Epithelial cell of esophagus (primary cell): ENCODE measurements at regions not wholly inside any gene's neighbourhood (a gene's known extent, or its start where the extent isn't known, plus 50 kb on each side); places are given as distances from the start of the nearest gene placed in this dataset.
A peak's percentile ranks its signal among the peaks of the same experiment; 100 is the strongest.
"Not testable (repeated sequence)": the region's sequence is repeated elsewhere in the genome, so short reads cannot be mapped to it uniquely, and the experiment has no call there.

Experiments
- DNase-seq: peaks from one replicate; pipeline ENCODE4 v3.0.0; 2010; ENCODE audit warnings: low read depth
- H3K4me3 ChIP-seq: 2 replicates; pipeline ENCODE4 v1.5.1; 2011; ENCODE audit warnings: mild to moderate bottlenecking, low read length, control low read depth
- CTCF ChIP-seq: IDR thresholded peaks from 2 replicates; pipeline ENCODE4 v1.5.1; 2011; ENCODE audit warnings: low read depth, mild to moderate bottlenecking, low read length, control low read depth, inconsistent platforms; ENCODE audit not compliant: insufficient read depth; ENCODE audit errors: missing control alignments

- DNase-seq: peak; percentile 50
- H3K4me3 ChIP-seq: no peak overlapping the region
- peak; percentile 75 for TF ChIP-seq CTCF
Observed at GRCh38 chr9:6106711-6107339, 91.4 kb upstream of the RANBP6 start.

DNA sequence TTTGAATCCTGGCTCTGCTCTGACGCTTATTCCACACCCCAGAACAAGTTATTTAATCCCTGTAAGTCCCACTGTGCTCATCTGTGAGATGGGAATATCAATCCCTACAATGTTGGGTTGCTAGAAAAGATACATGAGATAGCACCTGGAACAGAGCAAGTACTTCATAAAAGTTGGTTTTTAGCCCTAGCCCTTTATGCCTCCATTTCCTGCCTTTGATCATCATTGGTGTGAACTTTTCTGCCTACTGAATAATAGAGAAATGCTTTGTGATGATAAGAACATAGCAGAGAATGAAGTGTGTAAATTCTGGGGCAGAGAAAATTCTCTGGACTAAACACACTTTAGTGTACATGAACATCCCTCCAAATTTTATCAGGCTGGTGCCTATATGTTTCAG lies 90.3 kb upstream of the RANBP6 start:
- TF ChIP-seq CTCF: no peak

GRCh38 chr9:6104406-6104805 lies 89.0 kb upstream of the RANBP6 start:
- peak; percentile 88 for DNase-seq
- not testable (repeated sequence) for H3K4me3 ChIP-seq

More for the DNA sequence above, 90.3 kb upstream of the RANBP6 start:
- no peak for DNase-seq
- H3K4me3 ChIP-seq: no peak overlapping the region

DNA sequence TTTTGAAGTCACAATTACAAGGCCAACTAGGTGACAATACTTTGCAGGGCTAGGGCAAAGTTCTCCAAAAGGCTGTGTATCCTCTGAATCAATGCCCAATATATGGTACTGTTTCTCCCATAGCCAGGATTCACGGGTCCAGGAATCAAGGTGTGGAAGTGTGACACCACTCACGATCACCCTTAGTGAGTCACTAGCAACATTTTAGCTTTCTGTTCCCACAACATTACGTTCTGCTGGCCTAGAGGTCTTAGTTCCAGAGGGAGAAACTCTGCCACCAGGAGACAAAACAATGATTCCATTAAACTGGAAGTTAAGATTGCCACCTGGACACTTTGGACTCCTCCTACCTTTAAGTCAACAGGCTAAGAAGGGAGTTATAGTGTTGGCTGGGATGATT lies 88.5 kb upstream of the RANBP6 start:
- DNase-seq: peak; percentile 55
- H3K4me3 ChIP-seq: not testable (repeated sequence)

GRCh38 chr9:6102336-6102987 lies 87.0 kb upstream of the RANBP6 start:
- H3K4me3 ChIP-seq: not testable (repeated sequence)
- DNase-seq: peak; percentile 99

- not testable (repeated sequence) for DNase-seq, H3K4me3 ChIP-seq
Observed at GRCh38 chr9:6101725-6102124, 86.3 kb upstream of the RANBP6 start.

DNA sequence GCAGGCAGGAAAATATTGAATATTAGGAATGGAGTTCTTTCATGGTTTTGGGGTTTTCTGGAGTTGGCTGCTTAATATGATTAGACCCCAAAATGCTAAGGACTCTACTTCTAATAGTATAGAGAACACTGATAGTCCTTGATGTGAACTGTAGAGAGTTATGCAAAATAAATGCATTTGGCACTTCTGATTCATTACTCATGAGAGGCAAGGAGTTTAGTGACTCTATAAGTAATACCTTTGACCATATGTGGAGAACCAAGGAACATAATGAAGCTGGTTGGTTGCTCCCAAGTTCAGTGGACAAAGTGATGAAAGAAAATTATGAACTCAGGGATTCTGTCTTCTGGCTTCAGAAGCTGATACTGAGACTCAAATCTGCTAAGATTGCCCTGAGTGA lies 83.9 kb upstream of the RANBP6 start:
- peak; percentile 35 for DNase-seq
- not testable (repeated sequence) for H3K4me3 ChIP-seq

- DNase-seq: peak; percentile 73
- no peak overlapping the region for H3K4me3 ChIP-seq
- no peak for TF ChIP-seq CTCF
Observed at GRCh38 chr9:6098431-6098830, 83.0 kb upstream of the RANBP6 start.

GRCh38 chr9:6096821-6097220 lies 81.4 kb upstream of the RANBP6 start:
- no peak for TF ChIP-seq CTCF
- no peak overlapping the region for H3K4me3 ChIP-seq
- peak; percentile 92 for DNase-seq
